HCT116 (cell line): ENCODE measurements at regions not wholly inside any gene's neighbourhood (a gene's known extent, or its start where the extent isn't known, plus 50 kb on each side); places are given as distances from the start of the nearest gene placed in this dataset.

Experiments
- ATAC-seq: fragments of 200-7000 bp; cut with Tn5 transposase; 2 replicates; pipeline ENCODE4 v1.9.1; 2020; ENCODE audit warnings: mild to moderate bottlenecking, moderate library complexity
- BruUV-seq: library from RNA; stranded (reverse); fragments of 400-500 nt; replicated peaks from 2 replicates; lab custom pipeline; 2021; lab: Mats Ljungman, UMichigan
- CTCF ChIA-PET: fragments of 300-600 bp; sonication (Branson Sonifier 250); formaldehyde crosslinking; loops from one replicate; lab custom pipeline; 2021; ENCODE audit warnings: antibody characterized with exemption; lab: Charles Lee
- POLR2A ChIA-PET: fragments of 300-600, 350-600 bp; sonication (Branson Sonifier 250); formaldehyde crosslinking; loops from one replicate; lab custom pipeline; 2021; ENCODE audit warnings: antibody characterized with exemption; lab: Charles Lee
- RAD21 ChIA-PET, 2 experiments: fragments of 300-600 bp; sonication (Branson Sonifier 250); formaldehyde crosslinking; loops; one replicate each; lab custom pipeline; 2023; ENCODE audit warnings: low total read pairs in 2 of 2; ENCODE audit not compliant: uncharacterized antibody in 2 of 2, unreplicated experiment in 2 of 2, low non-redundant PET in 1 of 2; lab: Charles Lee
- DNase-seq: peaks from one replicate; pipeline ENCODE4 v3.0.0-alpha.2; 2010; ENCODE audit warnings: low read depth, low spot score
- H2AFZ ChIP-seq: fragments of 200-600 bp; shearing (Covaris generic), sonication (generic); 2 replicates; pipeline ENCODE4 v1.6.1; 2017; ENCODE audit warnings: low read depth, mixed run types, mixed read lengths, antibody characterized with exemption, low read length; ENCODE audit not compliant: poor library complexity, severe bottlenecking
- H3K27ac ChIP-seq: 2 replicates; pipeline ENCODE4 v1.5.1; 2012; ENCODE audit warnings: low read depth, low read length
- H3K27me3 ChIP-seq: fragments of 200-600 bp; sonication (generic); 2 replicates; pipeline ENCODE4 v1.6.1; 2016; ENCODE audit warnings: mixed run types, low read length, mixed read lengths; ENCODE audit not compliant: insufficient read depth
- H3K36me3 ChIP-seq, 2 experiments: fragments of 200-500 bp in 1 of 2; fragments of 200-600 bp in 1 of 2; sonication (Bioruptor generic) in 1 of 2; sonication (generic) in 1 of 2; 2 replicates each; pipeline versions ENCODE4 v1.5.1 to v1.6.1; 2014 to 2016; ENCODE audit warnings: low read length in 2 of 2, inconsistent platforms in 1 of 2, mixed read lengths in 1 of 2, mixed run types in 1 of 2; ENCODE audit not compliant: insufficient read depth in 2 of 2, control insufficient read depth in 1 of 2
- H3K4me1 ChIP-seq, 2 experiments: fragments of 200-600 bp in 1 of 2; sonication (generic) in 1 of 2; 2 replicates each; pipeline versions ENCODE4 v1.5.1 to v1.6.1; 2012 to 2017; ENCODE audit warnings: low read length in 2 of 2, inconsistent platforms in 1 of 2, mild to moderate bottlenecking in 1 of 2, mixed read lengths in 1 of 2, mixed run types in 1 of 2, moderate library complexity in 1 of 2; ENCODE audit not compliant: insufficient read depth in 2 of 2, control insufficient read depth in 1 of 2
- H3K4me2 ChIP-seq: fragments of 200-600 bp; sonication (generic); 2 replicates; pipeline ENCODE4 v1.6.1; 2017; ENCODE audit warnings: mixed run types, low read length, mixed read lengths
- H3K4me3 ChIP-seq, 2 experiments: fragments of 200-600 bp in 1 of 2; sonication (generic) in 1 of 2; replicated peaks in 1 of 2; 2 replicates each; pipeline ENCODE4 v1.5.1; 2011 to 2016; ENCODE audit warnings: low read length in 2 of 2, control low read depth in 1 of 2, low read depth in 1 of 2, mild to moderate bottlenecking in 1 of 2, mixed read lengths in 1 of 2, mixed run types in 1 of 2
- H3K79me2 ChIP-seq: fragments of 200-600 bp; sonication (generic); 2 replicates; pipeline ENCODE4 v1.6.1; 2017; ENCODE audit warnings: mild to moderate bottlenecking, mixed run types, low read length, moderate library complexity, mixed read lengths; ENCODE audit not compliant: insufficient read depth
- H3K9ac ChIP-seq: fragments of 200-600 bp; sonication (generic); 2 replicates; pipeline ENCODE4 v1.6.1; 2016; ENCODE audit warnings: low read length, mixed read lengths
- H3K9me2 ChIP-seq: fragments of 200-600 bp; sonication (generic), shearing (Covaris generic); 2 replicates; pipeline ENCODE4 v1.6.1; 2017; ENCODE audit warnings: mixed run types, mild to moderate bottlenecking, moderate library complexity; ENCODE audit not compliant: insufficient read depth
- H3K9me3 ChIP-seq, 2 experiments: fragments of 200-500 bp in 1 of 2; fragments of 200-600 bp in 1 of 2; sonication (Bioruptor generic) in 1 of 2; sonication (generic) in 1 of 2; 2 replicates each; pipeline ENCODE4 v1.6.1; 2014 to 2017; ENCODE audit warnings: low read length in 2 of 2, mixed read lengths in 2 of 2, inconsistent platforms in 1 of 2, low read depth in 1 of 2, mild to moderate bottlenecking in 1 of 2, mixed run types in 1 of 2, moderate library complexity in 1 of 2; ENCODE audit not compliant: control insufficient read depth in 1 of 2, insufficient read depth in 1 of 2
- H4K20me1 ChIP-seq: fragments of 200-600 bp; sonication (generic), shearing (Covaris generic); 2 replicates; pipeline ENCODE4 v1.6.1; 2017; ENCODE audit warnings: mixed run types, mild to moderate bottlenecking, moderate library complexity; ENCODE audit not compliant: insufficient read depth
- ATF3 ChIP-seq: IDR thresholded peaks from 2 replicates; pipeline ENCODE4 v1.6.1; 2012
- CBX3 ChIP-seq: IDR thresholded peaks from 2 replicates; pipeline ENCODE4 v1.6.1; 2012; ENCODE audit warnings: low read depth
- CTCF ChIP-seq, 3 experiments: fragments of 200-600 bp in 1 of 3; sonication (generic) in 1 of 3; IDR thresholded peaks in 2 of 3; conservative IDR thresholded peaks in 1 of 3; 2 replicates each; pipeline ENCODE4 v1.5.1; 2012 to 2017; ENCODE audit warnings: low read depth in 2 of 3, low read length in 2 of 3, antibody characterized with exemption in 1 of 3, borderline replicate concordance in 1 of 3, control low read depth in 1 of 3, mild to moderate bottlenecking in 1 of 3, mixed read lengths in 1 of 3, mixed run types in 1 of 3, moderate library complexity in 1 of 3; ENCODE audit not compliant: insufficient read depth in 1 of 3
- EGR1 ChIP-seq: IDR thresholded peaks from 2 replicates; pipeline ENCODE4 v1.6.1; 2012; ENCODE audit warnings: low read depth
- ELF1 ChIP-seq: IDR thresholded peaks from 2 replicates; pipeline ENCODE4 v1.6.1; 2012; ENCODE audit warnings: low read depth, borderline replicate concordance
- EZH2 ChIP-seq: fragments of 200-600 bp; sonication (generic); IDR thresholded peaks from 2 replicates; pipeline ENCODE4 v1.6.1; 2017; ENCODE audit warnings: antibody characterized with exemption, mixed run types
- EZH2phosphoT487 ChIP-seq: fragments of 200-600 bp; IDR thresholded peaks from 2 replicates; pipeline ENCODE4 v1.6.1; 2018; ENCODE audit warnings: antibody characterized with exemption, borderline replicate concordance
- FOSL1 ChIP-seq: IDR thresholded peaks from 2 replicates; pipeline ENCODE4 v1.6.1; 2012; ENCODE audit warnings: low read depth
- JUND ChIP-seq: IDR thresholded peaks from 2 replicates; pipeline ENCODE4 v1.6.1; 2012
- MAX ChIP-seq: IDR thresholded peaks from 2 replicates; pipeline ENCODE4 v1.6.1; 2012
- POLR2A ChIP-seq: IDR thresholded peaks from 2 replicates; pipeline ENCODE4 v1.7.0; 2011; ENCODE audit warnings: borderline replicate concordance; ENCODE audit not compliant: insufficient read depth, insufficient read length; ENCODE audit errors: extremely low read depth
- RAD21 ChIP-seq: IDR thresholded peaks from 2 replicates; pipeline ENCODE4 v1.6.1; 2012; ENCODE audit warnings: low read depth, mild to moderate bottlenecking
- REST ChIP-seq: IDR thresholded peaks from 2 replicates; pipeline ENCODE4 v1.6.1; 2012; ENCODE audit warnings: low read depth
- SIN3A ChIP-seq: IDR thresholded peaks from 2 replicates; pipeline ENCODE4 v1.6.1; 2012; ENCODE audit warnings: low read depth
- SP1 ChIP-seq: IDR thresholded peaks from 2 replicates; pipeline ENCODE4 v1.6.1; 2012; ENCODE audit warnings: low read depth
- SRF ChIP-seq: IDR thresholded peaks from 2 replicates; pipeline ENCODE4 v1.6.1; 2012; ENCODE audit warnings: low read depth
- TCF7L2 ChIP-seq: IDR thresholded peaks from 2 replicates; pipeline ENCODE4 v1.7.0; 2011; ENCODE audit warnings: borderline replicate concordance, inconsistent platforms; ENCODE audit not compliant: insufficient read depth, insufficient read length; ENCODE audit errors: extremely low read depth
- ZBTB33 ChIP-seq: IDR thresholded peaks from 2 replicates; pipeline ENCODE4 v1.6.1; 2011; ENCODE audit warnings: mild to moderate bottlenecking, low read length, moderate library complexity; ENCODE audit not compliant: insufficient replicate concordance; ENCODE audit errors: extremely low read depth
- ZNF274 ChIP-seq: fragments of 200-500 bp; sonication (Bioruptor generic); IDR thresholded peaks from 2 replicates; pipeline ENCODE4 v1.6.1; 2014; ENCODE audit warnings: mild to moderate bottlenecking, low read depth, low read length, inconsistent platforms
- intact Hi-C: fragments of 100-400 bp; cut with micrococcal nuclease; formaldehyde crosslinking; loops from 2 replicates; pipeline ENCODE4 v1.10.0; 2022

GRCh38 chr4:186952709-186953108 lies 229.1 kb upstream of the FAT1 start:
- no peak overlapping the region for H3K27ac ChIP-seq
- no peak overlapping the region for H3K9ac ChIP-seq
- ATAC-seq (no peak), DNase-seq (no peak)
- no peaks in the 10 kb centered on the region for H3K27me3 ChIP-seq
- no peak for TF ChIP-seq ELF1
- no peak for TF ChIP-seq JUND
- TF ChIP-seq TCF7L2: no peak
- no peak for TF ChIP-seq SRF
- no peak for TF ChIP-seq FOSL1
- TF ChIP-seq CTCF (IDR thresholded peaks at IDR 0.05 in 2 of 3, conservative IDR thresholded peaks at IDR 0.05 in 1 of 3; ENCODE audit: borderline replicate concordance in 1 of 3, insufficient read depth in 1 of 3, low read depth in 2 of 3, low read length in 2 of 3): no peak
- TF ChIP-seq EGR1: no peak
- TF ChIP-seq POLR2A: no peak
- no peak for TF ChIP-seq SP1
- TF ChIP-seq ATF3: no peak
- no peak for TF ChIP-seq RAD21
- no peak for TF ChIP-seq REST
- TF ChIP-seq CBX3: no peak
- no peak for TF ChIP-seq EZH2
- no peak for TF ChIP-seq ZBTB33
- TF ChIP-seq MAX: no peak
- no peak for TF ChIP-seq SIN3A
- no peak for TF ChIP-seq EZH2phosphoT487
- TF ChIP-seq ZNF274: no peak
- H3K4me1 ChIP-seq: peaks cover 5 to 24% of the 10 kb centered on the region in 2 experiments; a peak in 3 of 4 replicates
- ChIA-PET CTCF (no interaction called here), RAD21 (no interaction called here), POLR2A (no interaction called here)
- no peaks in the 10 kb centered on the region for H3K9me2 ChIP-seq
- no peak overlapping the region for H3K4me3 ChIP-seq
- no peak overlapping the region for H3K4me2 ChIP-seq
- H3K36me3 ChIP-seq: no peaks in the 10 kb centered on the region
- no peaks in the 10 kb centered on the region for H3K9me3 ChIP-seq
- H2AFZ ChIP-seq: no peak overlapping the region
- intact Hi-C loops: no loop called here
- no TSS peak for BruUV-seq
- no peaks in the 10 kb centered on the region for H4K20me1 ChIP-seq
- no peaks in the 10 kb centered on the region for H3K79me2 ChIP-seq
